PFSK-1 (cell line): ENCODE measurements at regions not wholly inside any gene's neighbourhood (a gene's known extent, or its start where the extent isn't known, plus 50 kb on each side); places are given as distances from the start of the nearest gene placed in this dataset.

Experiments
- POLR2AphosphoS5 ChIP-seq: IDR thresholded peaks from 2 replicates; pipeline ENCODE4 v1.6.1; 2012; ENCODE audit warnings: low read depth, mild to moderate bottlenecking, control low read depth, low read length, moderate library complexity
- SIN3A ChIP-seq: IDR thresholded peaks from 2 replicates; pipeline ENCODE4 v1.6.1; 2012; ENCODE audit warnings: mild to moderate bottlenecking, low read length, moderate library complexity, borderline replicate concordance; ENCODE audit not compliant: insufficient read depth
- TAF1 ChIP-seq: IDR thresholded peaks from 2 replicates; pipeline ENCODE4 v1.6.1; 2012; ENCODE audit warnings: low read length, control low read depth, borderline replicate concordance; ENCODE audit not compliant: insufficient read depth
- TF ChIP-seq, protein P1 (sequence below), 2 experiments: IDR thresholded peaks; 2 replicates each; pipeline versions ENCODE4 v1.6.1 to v1.8.0; 2011 to 2012; ENCODE audit warnings: low read depth in 2 of 2, low read length in 2 of 2, control low read depth in 1 of 2, inconsistent platforms in 1 of 2, mild to moderate bottlenecking in 1 of 2, moderate library complexity in 1 of 2; ENCODE audit not compliant: insufficient read depth in 1 of 2

DNA sequence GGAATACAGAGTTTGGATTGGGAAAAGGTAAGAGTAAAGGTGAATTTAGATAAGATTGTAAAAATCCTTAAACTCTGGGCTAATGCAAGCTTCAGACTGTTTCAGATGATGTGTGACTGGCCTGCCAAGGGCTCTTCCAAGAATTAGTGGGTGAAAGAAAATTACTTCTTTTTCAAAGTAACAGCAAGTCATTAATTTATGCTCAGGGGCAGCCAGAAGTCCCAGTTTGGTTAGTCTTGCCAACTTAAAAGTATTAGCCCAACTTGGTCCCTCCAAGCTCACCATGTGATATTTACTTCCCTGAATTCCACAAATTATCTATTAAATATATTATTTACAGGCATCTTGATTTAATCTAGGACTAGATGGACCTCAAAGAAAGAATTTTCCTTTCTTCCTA lies 947.8 kb downstream of the NR2F1-AS1 start:
- TF ChIP-seq, protein P1, sequence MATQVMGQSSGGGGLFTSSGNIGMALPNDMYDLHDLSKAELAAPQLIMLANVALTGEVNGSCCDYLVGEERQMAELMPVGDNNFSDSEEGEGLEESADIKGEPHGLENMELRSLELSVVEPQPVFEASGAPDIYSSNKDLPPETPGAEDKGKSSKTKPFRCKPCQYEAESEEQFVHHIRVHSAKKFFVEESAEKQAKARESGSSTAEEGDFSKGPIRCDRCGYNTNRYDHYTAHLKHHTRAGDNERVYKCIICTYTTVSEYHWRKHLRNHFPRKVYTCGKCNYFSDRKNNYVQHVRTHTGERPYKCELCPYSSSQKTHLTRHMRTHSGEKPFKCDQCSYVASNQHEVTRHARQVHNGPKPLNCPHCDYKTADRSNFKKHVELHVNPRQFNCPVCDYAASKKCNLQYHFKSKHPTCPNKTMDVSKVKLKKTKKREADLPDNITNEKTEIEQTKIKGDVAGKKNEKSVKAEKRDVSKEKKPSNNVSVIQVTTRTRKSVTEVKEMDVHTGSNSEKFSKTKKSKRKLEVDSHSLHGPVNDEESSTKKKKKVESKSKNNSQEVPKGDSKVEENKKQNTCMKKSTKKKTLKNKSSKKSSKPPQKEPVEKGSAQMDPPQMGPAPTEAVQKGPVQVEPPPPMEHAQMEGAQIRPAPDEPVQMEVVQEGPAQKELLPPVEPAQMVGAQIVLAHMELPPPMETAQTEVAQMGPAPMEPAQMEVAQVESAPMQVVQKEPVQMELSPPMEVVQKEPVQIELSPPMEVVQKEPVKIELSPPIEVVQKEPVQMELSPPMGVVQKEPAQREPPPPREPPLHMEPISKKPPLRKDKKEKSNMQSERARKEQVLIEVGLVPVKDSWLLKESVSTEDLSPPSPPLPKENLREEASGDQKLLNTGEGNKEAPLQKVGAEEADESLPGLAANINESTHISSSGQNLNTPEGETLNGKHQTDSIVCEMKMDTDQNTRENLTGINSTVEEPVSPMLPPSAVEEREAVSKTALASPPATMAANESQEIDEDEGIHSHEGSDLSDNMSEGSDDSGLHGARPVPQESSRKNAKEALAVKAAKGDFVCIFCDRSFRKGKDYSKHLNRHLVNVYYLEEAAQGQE (IDR thresholded peaks at IDR 0.05; ENCODE audit: insufficient read depth in 1 of 2, low read depth in 2 of 2, low read length in 2 of 2), result no peak
- no peak for TF ChIP-seq POLR2AphosphoS5
- TF ChIP-seq TAF1, result no peak
- no peak for TF ChIP-seq SIN3A
